ENCODE measurements at regions not wholly inside any gene's neighbourhood (a gene's known extent, or its start where the extent isn't known, plus 50 kb on each side); places are given as distances from the start of the nearest gene placed in this dataset.

DNA sequence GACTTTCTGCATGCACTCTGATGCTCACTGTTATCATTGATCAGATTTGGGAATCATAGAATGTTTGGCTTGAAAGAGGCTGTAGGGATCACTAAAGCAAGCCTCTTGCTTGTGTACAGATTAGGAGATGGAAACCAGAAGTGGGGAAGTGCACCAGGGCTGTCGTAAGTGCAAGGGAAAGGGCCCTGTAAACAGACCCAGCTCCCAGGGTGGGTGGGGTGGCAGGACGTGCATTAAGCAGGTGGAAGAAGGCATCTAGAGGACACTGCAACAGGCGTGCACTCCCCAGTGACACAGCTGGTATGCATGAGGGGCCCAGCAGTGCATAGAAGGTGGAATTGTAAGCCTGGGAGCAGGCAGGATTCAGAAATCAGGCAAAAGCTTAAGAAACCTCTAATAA is 58.0 kb upstream of the SLC7A14 start:
- DNase-seq, result no peak

DNA sequence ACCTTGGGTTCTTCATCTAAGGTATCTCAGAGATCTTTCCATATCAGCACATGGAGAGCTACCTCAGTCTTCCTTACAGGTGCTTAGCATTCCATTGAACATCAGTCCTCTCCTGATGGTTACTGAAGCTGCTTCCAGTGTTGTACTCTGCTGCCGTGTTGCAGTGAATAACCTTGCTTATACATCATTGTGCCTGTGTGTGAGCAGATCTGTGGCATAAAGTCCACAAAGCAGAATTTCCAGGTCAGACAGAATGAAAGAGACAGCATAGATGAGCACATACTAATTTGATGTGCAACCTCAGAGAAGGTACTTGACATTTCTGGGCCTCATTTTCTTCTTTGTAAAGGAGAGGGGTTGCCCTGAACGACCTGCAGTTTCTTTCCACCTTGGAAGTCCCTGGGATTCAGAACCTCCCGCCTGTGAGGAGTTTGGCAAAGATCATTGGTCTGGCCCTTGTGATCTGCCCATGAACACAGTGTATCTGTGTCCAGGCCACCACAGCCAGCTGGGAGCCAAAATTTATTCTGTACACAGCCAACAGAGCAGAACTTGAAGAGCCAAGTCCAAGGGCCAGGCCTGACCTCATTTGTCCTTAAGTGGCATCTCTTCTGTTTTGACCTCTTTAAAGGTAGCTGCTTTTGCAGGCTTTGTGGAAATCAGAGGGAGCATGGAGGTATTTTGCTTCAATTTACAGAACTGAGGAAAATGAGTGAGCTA is 57.2 kb upstream of the SLC7A14 start:
- DNase-seq, result no peak

DNA sequence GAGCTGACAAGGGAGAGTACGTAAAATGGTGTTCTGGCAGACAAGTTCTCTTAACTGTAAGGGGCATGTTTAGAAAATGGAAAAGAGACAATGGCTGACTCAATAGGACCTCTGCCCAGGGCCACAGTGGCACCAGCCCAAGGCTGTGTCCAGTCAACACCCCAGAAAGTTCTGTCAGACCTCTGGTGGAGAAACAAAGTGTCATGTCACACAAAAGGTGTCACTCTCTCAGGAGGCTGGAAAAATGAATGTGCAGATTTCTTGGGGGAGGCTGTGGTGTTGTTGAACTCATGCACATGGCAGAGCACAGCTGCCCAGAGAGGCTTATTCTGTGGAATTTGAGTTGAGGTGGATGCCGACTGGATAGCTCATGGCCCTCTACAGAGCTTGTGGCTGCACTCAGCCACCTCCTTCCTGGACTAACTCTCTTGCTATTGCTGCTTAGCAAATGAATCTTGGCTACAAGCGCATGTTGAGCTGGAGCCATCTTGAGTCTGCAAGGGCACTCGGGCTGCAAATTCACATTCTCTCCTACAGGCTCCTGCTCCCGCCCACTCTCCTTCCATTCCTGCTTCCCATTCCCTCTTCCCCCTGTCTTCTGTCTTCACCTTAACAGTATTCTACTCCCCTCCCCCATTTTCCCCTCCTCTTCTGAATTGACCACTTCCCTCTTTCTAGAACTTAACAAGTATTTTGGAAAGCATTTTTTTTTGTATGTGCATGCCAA is 55.8 kb upstream of the SLC7A14 start:
- no peak for DNase-seq

DNA sequence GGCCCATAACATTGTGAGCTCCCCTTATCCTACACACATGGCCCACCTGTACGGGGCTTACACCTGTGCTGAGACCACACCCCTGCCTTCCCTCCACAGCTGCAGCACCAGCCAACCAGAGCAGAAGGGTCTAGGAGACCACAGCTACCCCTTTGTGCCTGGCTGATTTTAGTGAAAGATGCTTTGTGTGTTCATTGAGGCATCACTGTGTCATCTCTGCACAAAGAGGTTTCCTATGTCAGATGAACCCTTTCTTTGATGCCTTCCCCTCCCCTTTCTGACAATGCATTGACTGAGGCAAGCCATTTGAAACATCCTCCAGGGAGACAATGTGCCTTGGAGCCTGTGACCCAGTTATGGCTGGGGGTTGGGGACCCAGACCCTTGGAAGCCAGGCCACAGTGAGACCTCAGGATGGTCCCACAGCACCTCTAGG is 54.9 kb upstream of the SLC7A14 start:
- DNase-seq, result no peak

DNA sequence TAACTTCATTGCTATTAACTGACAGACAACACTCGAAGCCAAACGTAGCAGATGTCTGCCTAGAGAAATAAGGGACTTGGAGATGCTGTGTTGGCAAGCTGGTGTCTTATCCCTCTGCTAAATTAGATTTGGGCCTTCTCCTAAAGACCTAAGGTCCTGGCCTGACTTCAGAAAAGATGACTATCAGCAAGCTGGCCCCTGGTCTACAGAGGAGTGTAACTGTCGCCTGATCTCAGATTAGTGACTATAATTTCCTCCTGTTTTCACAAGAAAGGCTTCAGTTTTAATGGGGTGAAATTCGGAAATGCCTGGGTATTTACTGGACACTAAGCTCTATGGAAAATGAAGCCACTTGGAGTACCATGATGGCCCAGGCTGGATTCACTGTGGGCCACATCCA is 53.1 kb upstream of the SLC7A14 start:
- DNase-seq, result no peak

DNA sequence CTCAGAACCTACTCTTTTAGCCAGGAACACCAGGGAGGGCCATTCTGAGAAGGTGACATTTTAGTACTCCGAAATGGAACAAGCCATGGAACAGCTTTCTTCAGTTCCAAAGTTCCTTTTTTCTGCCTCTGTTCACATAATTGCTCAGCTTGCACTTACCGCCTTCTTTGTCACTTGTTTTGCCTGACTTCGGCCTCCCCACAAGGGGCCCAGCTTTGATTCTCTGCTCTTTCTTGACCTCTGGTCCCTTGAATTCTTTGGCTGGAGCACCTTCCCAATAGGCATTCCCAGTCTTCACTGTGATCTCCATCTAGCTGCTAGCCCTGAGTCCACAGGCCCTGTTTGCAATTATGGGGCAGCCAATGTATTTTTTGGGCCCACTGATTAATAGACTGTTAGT is 51.4 kb upstream of the SLC7A14 start:
- DNase-seq, result no peak

DNA sequence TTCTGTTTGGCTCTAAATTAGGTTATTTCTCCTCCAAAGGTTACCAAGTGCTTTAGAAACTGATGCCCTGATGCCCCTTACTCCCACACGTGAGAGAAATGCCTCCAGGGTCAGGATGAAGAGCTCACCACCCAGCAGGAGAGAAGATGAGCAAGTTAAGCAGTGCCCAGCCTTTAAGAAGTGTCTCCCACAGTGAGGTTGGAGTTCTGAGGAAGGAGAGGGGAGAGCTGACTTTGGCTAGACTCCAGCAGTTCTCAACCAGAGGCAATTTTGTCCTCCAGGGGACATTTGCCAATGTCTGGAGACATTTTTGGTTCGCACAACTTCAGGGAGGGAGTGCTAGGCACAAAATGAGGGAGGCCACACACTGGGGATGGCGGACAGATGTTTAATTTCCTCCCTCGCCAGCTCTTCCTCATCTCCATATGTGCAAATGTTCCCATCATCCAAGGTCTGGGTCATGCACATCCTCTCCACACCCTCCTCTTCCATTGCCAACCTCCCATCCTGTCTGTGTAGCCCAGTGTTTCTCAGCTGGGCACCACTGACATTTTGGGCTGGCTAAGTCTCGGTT is 50.6 kb upstream of the SLC7A14 start:
- DNase-seq, result no peak
